Parathyroid adenoma (tissue), 2 donors: ENCODE measurements at regions not wholly inside any gene's neighbourhood (a gene's known extent, or its start where the extent isn't known, plus 50 kb on each side); places are given as distances from the start of the nearest gene placed in this dataset.

Experiments
- H2AFZ ChIP-seq: fragments of 300-600 bp; sonication (generic); one replicate; pipeline ENCODE4 v1.7.0; 2017; ENCODE audit warnings: antibody characterized with exemption, mild to moderate bottlenecking
- H3K27ac ChIP-seq: fragments of 300-600 bp; sonication (generic); one replicate; pipeline ENCODE4 v1.7.0; 2017
- H3K27me3 ChIP-seq: fragments of 300-600 bp; sonication (generic); one replicate; pipeline ENCODE4 v1.7.0; 2017; ENCODE audit warnings: low read length; ENCODE audit not compliant: control insufficient read depth, insufficient read depth
- H3K36me3 ChIP-seq: fragments of 300-600 bp; sonication (generic); one replicate; pipeline ENCODE4 v1.7.0; 2017; ENCODE audit warnings: low read length; ENCODE audit not compliant: control insufficient read depth, insufficient read depth
- H3K4me1 ChIP-seq: fragments of 300-600 bp; sonication (generic); one replicate; pipeline ENCODE4 v1.7.0; 2017; ENCODE audit warnings: control low read depth
- H3K4me2 ChIP-seq: fragments of 300-600 bp; sonication (generic); one replicate; pipeline ENCODE4 v1.7.0; 2017; ENCODE audit warnings: low read length
- H3K4me3 ChIP-seq: fragments of 300-600 bp; sonication (generic); one replicate; pipeline ENCODE4 v1.7.0; 2017; ENCODE audit warnings: low read depth, low read length
- H3K79me2 ChIP-seq: fragments of 300-600 bp; sonication (generic); one replicate; pipeline ENCODE4 v1.7.0; 2017; ENCODE audit warnings: control low read depth
- H3K9ac ChIP-seq: fragments of 300-600 bp; sonication (generic); one replicate; pipeline ENCODE4 v1.7.0; 2017; ENCODE audit warnings: mild to moderate bottlenecking
- H3K9me3 ChIP-seq: fragments of 300-600 bp; sonication (generic); one replicate; pipeline ENCODE4 v1.7.0; 2017; ENCODE audit warnings: low read length; ENCODE audit not compliant: control insufficient read depth
- CTCF ChIP-seq: fragments of 300-600 bp; sonication (generic); IDR thresholded peaks from one replicate; pipeline ENCODE4 v1.7.0; 2017; ENCODE audit warnings: antibody characterized with exemption, mild to moderate bottlenecking
- donor health status: primary hyperparathyroidism.

GRCh38 chr7:79837915-79838314 is 296.7 kb upstream of the GNAI1 start:
- H2AFZ ChIP-seq = no peak overlapping the region
- H3K9me3 ChIP-seq = no peaks in the 10 kb centered on the region
- H3K79me2 ChIP-seq = no peaks in the 10 kb centered on the region
- no peak for TF ChIP-seq CTCF
- H3K27me3 ChIP-seq = no peaks in the 10 kb centered on the region
- no peak overlapping the region for H3K9ac ChIP-seq
- no peaks in the 10 kb centered on the region for H3K4me1 ChIP-seq
- no peak overlapping the region for H3K4me3 ChIP-seq
- no peaks in the 10 kb centered on the region for H3K36me3 ChIP-seq
- H3K4me2 ChIP-seq = no peak overlapping the region
- H3K27ac ChIP-seq = no peak overlapping the region

DNA sequence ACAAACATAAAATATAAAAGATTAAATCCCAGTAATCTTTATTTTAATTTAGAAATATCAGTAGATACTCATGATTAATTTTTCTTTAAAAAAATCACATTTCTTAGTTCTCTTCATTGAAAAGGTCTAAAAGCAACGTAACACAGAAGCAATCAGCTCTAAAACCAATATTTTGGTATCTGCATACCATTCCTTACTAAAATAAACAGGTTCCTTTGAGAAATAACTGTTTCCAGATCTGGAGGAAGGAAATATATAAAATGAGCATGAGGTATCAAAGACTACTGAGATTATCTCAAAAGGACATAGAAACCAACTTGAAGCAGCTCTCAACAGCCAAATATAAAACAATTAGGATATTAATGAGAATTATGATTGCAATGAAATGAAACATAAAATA is 301.0 kb upstream of the GNAI1 start:
- H2AFZ ChIP-seq = no peak overlapping the region
- no peak overlapping the region for H3K9ac ChIP-seq
- no peak overlapping the region for H3K27ac ChIP-seq
- H3K27me3 ChIP-seq = no peaks in the 10 kb centered on the region
- H3K79me2 ChIP-seq = no peaks in the 10 kb centered on the region
- no peaks in the 10 kb centered on the region for H3K36me3 ChIP-seq
- H3K4me2 ChIP-seq = no peak overlapping the region
- no peaks in the 10 kb centered on the region for H3K9me3 ChIP-seq
- TF ChIP-seq CTCF = no peak
- H3K4me3 ChIP-seq = no peak overlapping the region
- H3K4me1 ChIP-seq = no peaks in the 10 kb centered on the region

DNA sequence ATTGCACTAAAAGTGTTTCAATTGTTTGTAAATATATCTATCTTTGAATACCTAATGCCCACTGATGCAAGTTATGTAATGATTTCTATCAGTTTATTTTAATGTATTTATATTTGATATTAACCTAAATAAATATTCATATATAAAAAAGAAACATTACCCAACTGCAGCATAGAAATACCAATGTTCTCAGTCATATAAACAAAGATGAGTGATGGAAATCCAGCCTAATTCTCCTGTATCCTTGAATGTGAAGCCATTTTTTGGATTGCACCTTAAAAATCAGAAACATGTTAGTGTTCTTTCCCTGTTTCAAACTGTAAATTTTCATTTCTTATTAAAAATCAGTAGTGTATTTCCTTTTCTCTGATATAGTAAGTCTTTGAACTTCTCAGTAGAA is 305.8 kb upstream of the GNAI1 start:
- no peak overlapping the region for H3K4me3 ChIP-seq
- no peak for TF ChIP-seq CTCF
- H3K27me3 ChIP-seq = no peaks in the 10 kb centered on the region
- no peak overlapping the region for H2AFZ ChIP-seq
- no peak overlapping the region for H3K9ac ChIP-seq
- no peaks in the 10 kb centered on the region for H3K9me3 ChIP-seq
- no peak overlapping the region for H3K27ac ChIP-seq
- no peak overlapping the region for H3K4me2 ChIP-seq
- H3K79me2 ChIP-seq = no peaks in the 10 kb centered on the region
- H3K4me1 ChIP-seq = no peaks in the 10 kb centered on the region
- no peaks in the 10 kb centered on the region for H3K36me3 ChIP-seq

- no peak overlapping the region for H3K4me2 ChIP-seq
- H3K9ac ChIP-seq = no peak overlapping the region
- H3K79me2 ChIP-seq = no peaks in the 10 kb centered on the region
Measured at GRCh38 chr7:79823246-79823951, 311.2 kb upstream of the GNAI1 start.

More at GRCh38 chr7:79823246-79823951, 311.2 kb upstream of the GNAI1 start:
- no peaks in the 10 kb centered on the region for H3K36me3 ChIP-seq
- H3K27ac ChIP-seq = no peak overlapping the region
- H3K9me3 ChIP-seq = no peaks in the 10 kb centered on the region
- H3K27me3 ChIP-seq = no peaks in the 10 kb centered on the region
- no peak overlapping the region for H3K4me3 ChIP-seq
- no peaks in the 10 kb centered on the region for H3K4me1 ChIP-seq
- TF ChIP-seq CTCF = no peak
- H2AFZ ChIP-seq = no peak overlapping the region
